Natural killer cell treated with Interleukin-12 subunit alpha and Interleukin-12 subunit beta and Interleukin-15 and Interleukin-18, amount 100 ng/mL, for 72 hours (primary cell): ENCODE measurements at regions not wholly inside any gene's neighbourhood (a gene's known extent, or its start where the extent isn't known, plus 50 kb on each side); places are given as distances from the start of the nearest gene placed in this dataset.

Experiments
- ATAC-seq, 2 donors: fragments of 150-1000 bp; cut with Tn5 transposase in 1 of 2; sonication (Bioruptor Pico), chemical (Tn5 transposase) in 1 of 2; 2 replicates each; pipeline ENCODE4 v1.10.0; 2021
- DNase-seq: peaks from one replicate; pipeline ENCODE4 v3.0.0; 2022; ENCODE audit warnings: low spot score
- H3K27ac Mint-ChIP-seq, 2 donors: 1 replicate in 1 of 2; 2 replicates in 1 of 2; pipeline ENCODE4 v1.8.0; 2022; ENCODE audit warnings: mixed read lengths in 2 of 2, mild to moderate bottlenecking in 1 of 2, moderate library complexity in 1 of 2
- H3K27me3 Mint-ChIP-seq, 2 donors: 1 replicate in 1 of 2; 2 replicates in 1 of 2; pipeline ENCODE4 v1.8.0; 2022; ENCODE audit warnings: mixed read lengths in 2 of 2
- H3K36me3 Mint-ChIP-seq: one replicate; pipeline ENCODE4 v1.8.0; 2022; ENCODE audit warnings: mixed read lengths
- H3K4me1 Mint-ChIP-seq, 2 donors: 1 replicate in 1 of 2; 2 replicates in 1 of 2; pipeline ENCODE4 v1.8.0; 2022; ENCODE audit warnings: low read depth in 2 of 2, mixed read lengths in 2 of 2, mild to moderate bottlenecking in 1 of 2
- H3K4me3 Mint-ChIP-seq: one replicate; pipeline ENCODE4 v1.8.0; 2022; ENCODE audit warnings: mixed read lengths
- H3K9me3 Mint-ChIP-seq: 2 replicates; pipeline ENCODE4 v1.8.0; 2022; ENCODE audit warnings: mixed read lengths

DNA sequence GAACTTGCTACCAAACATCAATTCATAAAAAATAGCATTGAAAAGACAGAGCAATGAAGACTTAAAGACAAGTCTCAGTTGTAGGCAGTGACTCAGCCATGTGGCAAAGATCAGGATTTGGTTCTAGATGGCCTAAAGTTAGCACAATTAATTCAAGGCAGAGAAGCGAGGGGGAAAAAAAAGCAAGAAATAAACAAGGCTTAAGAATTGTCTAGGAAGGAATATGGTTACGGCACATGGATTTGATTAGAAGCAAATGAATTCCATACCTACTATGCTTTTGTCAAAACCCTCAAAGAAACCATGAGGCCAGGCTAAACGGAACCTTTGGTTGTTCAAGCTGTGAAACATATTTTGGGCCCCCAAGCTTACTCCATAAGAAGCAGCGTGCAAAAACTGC is 362.2 kb upstream of the KCNH7 start:
- no peaks in the 10 kb centered on the region for H3K27me3 Mint-ChIP-seq
- no peak overlapping the region for H3K27ac Mint-ChIP-seq
- ATAC-seq = no peak

DNA sequence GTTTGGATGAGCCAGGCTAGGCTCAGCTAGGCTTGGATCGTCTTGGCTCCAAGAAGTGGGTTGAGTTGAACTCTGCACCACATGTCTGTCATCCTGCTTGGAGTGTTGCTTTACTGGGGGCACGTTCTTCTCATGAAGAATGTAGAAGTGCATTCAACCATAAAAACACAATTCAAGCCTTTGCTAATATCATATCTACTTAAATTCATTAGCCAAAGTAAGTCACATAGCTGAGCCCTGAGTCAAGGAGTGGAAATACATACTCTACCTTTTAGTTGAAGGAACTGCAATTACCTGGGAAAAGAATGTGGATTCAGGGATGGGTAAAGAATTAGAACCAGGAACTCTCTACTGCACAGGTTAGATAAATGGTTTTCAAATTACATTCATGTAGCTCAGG is 360.4 kb upstream of the KCNH7 start:
- no peak overlapping the region for H3K27ac Mint-ChIP-seq
- no peak overlapping the region for H3K4me3 Mint-ChIP-seq
- no peak for DNase-seq
- no peaks in the 10 kb centered on the region for H3K36me3 Mint-ChIP-seq
- H3K4me1 Mint-ChIP-seq = no peaks in the 10 kb centered on the region
- no peak for ATAC-seq
- no peaks in the 10 kb centered on the region for H3K9me3 Mint-ChIP-seq
- H3K27me3 Mint-ChIP-seq = no peaks in the 10 kb centered on the region

More for the DNA sequence above, 362.2 kb upstream of the KCNH7 start:
- DNase-seq = no peak
- Mint-ChIP-seq H3K4me3 (no peak overlapping the region), H3K36me3 (no peaks in the 10 kb centered on the region), H3K9me3 (no peaks in the 10 kb centered on the region), H3K4me1 (no peaks in the 10 kb centered on the region)

GRCh38 chr2:163198007-163198406 is 359.4 kb upstream of the KCNH7 start:
- Mint-ChIP-seq H3K36me3 (no peaks in the 10 kb centered on the region), H3K4me3 (no peak overlapping the region), H3K27me3 (no peaks in the 10 kb centered on the region), H3K27ac (no peak overlapping the region), H3K4me1 (no peaks in the 10 kb centered on the region), H3K9me3 (no peaks in the 10 kb centered on the region)
- DNase-seq (no peak), ATAC-seq (no peak)

- no peak for ATAC-seq
- Mint-ChIP-seq H3K4me1 (no peaks in the 10 kb centered on the region), H3K9me3 (peaks cover 3% of the 10 kb centered on the region), H3K27ac (no peak overlapping the region), H3K4me3 (no peak overlapping the region), H3K36me3 (no peaks in the 10 kb centered on the region), H3K27me3 (no peaks in the 10 kb centered on the region)
- DNase-seq = no peak
These were observed 352.8 kb upstream of the KCNH7 start for GRCh38 chr2:163191372-163191771.

DNA sequence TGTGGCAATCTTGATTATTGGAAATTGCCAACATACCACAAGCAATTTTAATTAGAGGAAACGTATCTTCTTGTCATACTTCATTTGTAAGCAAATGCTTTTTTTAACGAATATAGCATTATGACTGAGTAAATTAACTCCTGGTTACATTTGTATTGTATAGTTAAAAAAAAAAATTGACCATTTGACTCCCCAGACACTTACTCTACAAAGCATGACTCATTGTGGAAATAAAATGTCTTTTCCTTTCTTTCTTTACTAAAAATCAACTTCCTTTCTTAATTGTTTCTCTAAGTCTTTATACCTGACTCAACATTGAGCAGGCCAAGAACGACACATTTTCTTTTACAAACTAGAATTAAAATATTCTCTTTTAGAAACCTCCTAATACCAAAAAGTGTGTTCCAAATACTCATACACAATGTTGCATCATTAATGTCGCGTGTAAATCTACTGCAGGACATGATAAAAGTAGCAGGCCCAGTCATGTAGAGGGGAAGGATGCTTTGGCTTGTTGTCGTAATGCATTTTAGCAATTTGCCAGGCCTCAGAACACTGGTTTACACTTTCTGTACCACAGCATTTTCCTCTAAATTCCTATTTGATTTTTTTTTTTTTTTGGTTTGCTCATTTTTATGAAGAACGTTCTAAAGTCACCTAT is 349.6 kb upstream of the KCNH7 start:
- Mint-ChIP-seq H3K27me3 (no peaks in the 10 kb centered on the region), H3K9me3 (peaks cover 3% of the 10 kb centered on the region), H3K4me1 (no peaks in the 10 kb centered on the region), H3K36me3 (no peaks in the 10 kb centered on the region), H3K27ac (no peak overlapping the region), H3K4me3 (no peak overlapping the region)
- DNase-seq = no peak
- no peak for ATAC-seq

GRCh38 chr2:163187119-163187518 is 348.6 kb upstream of the KCNH7 start:
- DNase-seq (no peak), ATAC-seq (no peak)
- Mint-ChIP-seq H3K4me1 (no peaks in the 10 kb centered on the region), H3K9me3 (peaks cover 3% of the 10 kb centered on the region), H3K27ac (no peak overlapping the region), H3K36me3 (no peaks in the 10 kb centered on the region), H3K4me3 (no peak overlapping the region), H3K27me3 (no peaks in the 10 kb centered on the region)

DNA sequence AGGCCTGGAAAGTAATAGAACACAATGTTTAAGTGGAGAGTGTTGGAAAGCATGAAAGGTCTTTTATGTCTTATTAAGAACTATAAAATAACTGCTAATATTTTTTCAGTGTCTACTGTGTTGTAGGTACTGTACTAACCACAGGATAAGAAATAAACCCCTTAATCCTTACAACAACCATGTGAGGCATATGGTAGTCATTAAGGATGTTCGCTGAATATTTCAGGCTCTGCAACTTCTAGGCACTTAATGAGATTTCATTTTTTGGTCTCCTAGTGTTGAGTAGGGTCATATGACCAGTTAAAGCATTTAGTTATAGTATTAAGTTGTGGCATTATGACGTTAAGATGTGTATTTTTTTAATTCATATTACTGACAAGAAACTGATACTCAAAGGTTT is 346.6 kb upstream of the KCNH7 start:
- Mint-ChIP-seq H3K4me3 (no peak overlapping the region), H3K27me3 (no peaks in the 10 kb centered on the region), H3K4me1 (no peaks in the 10 kb centered on the region), H3K9me3 (peaks cover 3% of the 10 kb centered on the region), H3K27ac (no peak overlapping the region), H3K36me3 (no peaks in the 10 kb centered on the region)
- DNase-seq (no peak), ATAC-seq (no peak)

- DNase-seq (no peak), ATAC-seq (no peak)
- no peaks in the 10 kb centered on the region for H3K36me3 Mint-ChIP-seq
- no peak overlapping the region for H3K4me3 Mint-ChIP-seq
- no peaks in the 10 kb centered on the region for H3K27me3 Mint-ChIP-seq
- H3K4me1 Mint-ChIP-seq = no peaks in the 10 kb centered on the region
- H3K27ac Mint-ChIP-seq = no peak overlapping the region
- H3K9me3 Mint-ChIP-seq = peaks cover 3% of the 10 kb centered on the region
These were observed 344.3 kb upstream of the KCNH7 start for GRCh38 chr2:163182764-163183354.

DNA sequence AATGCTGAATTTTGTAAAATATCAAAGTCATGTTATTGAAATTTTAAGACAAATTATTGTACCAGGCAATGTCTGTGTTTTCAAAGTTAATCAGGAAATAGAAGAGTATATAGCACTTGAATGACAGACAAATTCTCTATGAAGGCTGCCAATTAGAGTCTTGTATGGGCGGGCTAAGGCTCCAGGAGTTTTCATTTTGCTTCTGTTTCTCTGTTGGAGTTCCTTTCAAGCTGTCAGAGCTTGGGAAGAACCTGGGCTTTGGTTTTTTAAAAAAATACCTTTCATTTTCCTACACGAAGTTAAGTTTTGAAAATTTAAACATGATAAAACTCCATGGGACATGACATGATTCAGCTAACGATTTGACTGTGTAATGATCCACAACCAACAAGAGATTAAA is 339.0 kb upstream of the KCNH7 start:
- no peak for DNase-seq

DNA sequence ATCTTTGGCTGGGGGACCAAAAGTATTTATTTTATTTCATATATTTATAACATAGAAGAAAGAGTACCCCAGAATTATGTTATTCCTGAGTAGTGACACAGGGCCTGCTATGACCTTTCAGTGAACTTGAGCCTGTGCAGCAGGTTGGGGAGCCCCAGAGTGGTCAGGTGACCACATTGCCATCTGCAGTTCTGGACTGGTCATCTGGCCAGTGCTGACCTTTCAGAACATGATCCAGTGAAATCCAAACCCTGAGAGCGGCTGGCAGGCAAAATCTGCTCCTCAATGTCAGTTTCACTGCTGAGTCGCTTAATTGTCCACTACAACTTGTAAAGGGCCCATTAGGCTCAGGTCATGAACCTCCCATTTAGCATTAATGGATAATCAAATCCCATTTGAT is 336.7 kb upstream of the KCNH7 start:
- no peaks in the 10 kb centered on the region for H3K36me3 Mint-ChIP-seq
- H3K27me3 Mint-ChIP-seq = no peaks in the 10 kb centered on the region
- DNase-seq = no peak
- no peak overlapping the region for H3K4me3 Mint-ChIP-seq
- no peak for ATAC-seq
- no peaks in the 10 kb centered on the region for H3K9me3 Mint-ChIP-seq
- H3K4me1 Mint-ChIP-seq = no peaks in the 10 kb centered on the region
- no peak overlapping the region for H3K27ac Mint-ChIP-seq

More for the DNA sequence above, 339.0 kb upstream of the KCNH7 start:
- no peak overlapping the region for H3K4me3 Mint-ChIP-seq
- H3K36me3 Mint-ChIP-seq = no peaks in the 10 kb centered on the region
- no peaks in the 10 kb centered on the region for H3K9me3 Mint-ChIP-seq
- H3K4me1 Mint-ChIP-seq = no peaks in the 10 kb centered on the region
- no peak for ATAC-seq
- H3K27ac Mint-ChIP-seq = no peak overlapping the region
- H3K27me3 Mint-ChIP-seq = no peaks in the 10 kb centered on the region

GRCh38 chr2:163173591-163173990 is 335.0 kb upstream of the KCNH7 start:
- no peaks in the 10 kb centered on the region for H3K4me1 Mint-ChIP-seq
- H3K4me3 Mint-ChIP-seq = no peak overlapping the region
- no peaks in the 10 kb centered on the region for H3K36me3 Mint-ChIP-seq
- no peak for ATAC-seq
- no peak for DNase-seq
- no peaks in the 10 kb centered on the region for H3K27me3 Mint-ChIP-seq
- no peak overlapping the region for H3K27ac Mint-ChIP-seq
- H3K9me3 Mint-ChIP-seq = no peaks in the 10 kb centered on the region

GRCh38 chr2:163171786-163172530 is 333.4 kb upstream of the KCNH7 start:
- no peaks in the 10 kb centered on the region for H3K9me3 Mint-ChIP-seq
- H3K27ac Mint-ChIP-seq = no peak overlapping the region
- ATAC-seq (no peak), DNase-seq (no peak)
- H3K4me1 Mint-ChIP-seq = no peaks in the 10 kb centered on the region
- H3K36me3 Mint-ChIP-seq = no peaks in the 10 kb centered on the region
- H3K4me3 Mint-ChIP-seq = no peak overlapping the region
- H3K27me3 Mint-ChIP-seq = no peaks in the 10 kb centered on the region

- no peak for DNase-seq
- Mint-ChIP-seq H3K27me3 (no peaks in the 10 kb centered on the region), H3K27ac (no peak overlapping the region), H3K9me3 (no peaks in the 10 kb centered on the region), H3K4me3 (no peak overlapping the region), H3K4me1 (no peaks in the 10 kb centered on the region), H3K36me3 (no peaks in the 10 kb centered on the region)
- ATAC-seq = no peak
These were observed 319.4 kb upstream of the KCNH7 start for GRCh38 chr2:163157891-163158496.

DNA sequence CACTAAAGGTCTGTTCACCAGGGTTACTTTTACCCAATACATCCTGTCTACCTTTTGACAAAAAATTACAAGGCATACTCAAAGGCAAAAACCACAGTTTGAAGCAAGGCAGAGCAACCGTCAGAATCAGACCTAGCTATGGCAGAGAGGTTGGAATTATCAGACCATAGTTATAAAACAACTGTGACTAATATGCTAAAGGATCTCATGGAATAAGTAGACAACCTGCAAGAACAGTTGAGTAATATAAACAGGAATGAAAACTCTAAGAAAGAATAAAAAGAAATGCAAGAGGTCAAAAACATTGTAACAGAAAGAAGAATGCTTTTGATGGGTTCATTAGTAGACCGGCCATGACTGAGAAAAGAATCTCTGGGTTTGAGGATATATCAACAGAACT is 318.8 kb upstream of the KCNH7 start:
- DNase-seq = no peak
- H3K36me3 Mint-ChIP-seq = no peaks in the 10 kb centered on the region
- H3K9me3 Mint-ChIP-seq = no peaks in the 10 kb centered on the region
- H3K27ac Mint-ChIP-seq = no peak overlapping the region
- H3K4me3 Mint-ChIP-seq = no peak overlapping the region
- ATAC-seq = no peak
- no peaks in the 10 kb centered on the region for H3K27me3 Mint-ChIP-seq
- no peaks in the 10 kb centered on the region for H3K4me1 Mint-ChIP-seq
